Pons (tissue), 1 donor: ENCODE measurements at regions not wholly inside any gene's neighbourhood (a gene's known extent, or its start where the extent isn't known, plus 50 kb on each side); places are given as distances from the start of the nearest gene placed in this dataset.
A peak's percentile ranks its signal among the peaks of the same experiment; 100 is the strongest.
"Not testable (repeated sequence)": the region's sequence is repeated elsewhere in the genome, so short reads cannot be mapped to it uniquely, and the experiment has no call there.

Source experiments
- DNase-seq: peaks from one replicate; pipeline ENCODE4 v3.0.0-alpha.2; 2016; ENCODE audit warnings: low spot score

- DNase-seq: not testable (repeated sequence)
Measured at GRCh38 chr2:234693681-234694190, 196.9 kb upstream of the ARL4C start.

GRCh38 chr2:234693191-234693590 is 196.3 kb upstream of the ARL4C start:
- DNase-seq: not testable (repeated sequence)

DNA sequence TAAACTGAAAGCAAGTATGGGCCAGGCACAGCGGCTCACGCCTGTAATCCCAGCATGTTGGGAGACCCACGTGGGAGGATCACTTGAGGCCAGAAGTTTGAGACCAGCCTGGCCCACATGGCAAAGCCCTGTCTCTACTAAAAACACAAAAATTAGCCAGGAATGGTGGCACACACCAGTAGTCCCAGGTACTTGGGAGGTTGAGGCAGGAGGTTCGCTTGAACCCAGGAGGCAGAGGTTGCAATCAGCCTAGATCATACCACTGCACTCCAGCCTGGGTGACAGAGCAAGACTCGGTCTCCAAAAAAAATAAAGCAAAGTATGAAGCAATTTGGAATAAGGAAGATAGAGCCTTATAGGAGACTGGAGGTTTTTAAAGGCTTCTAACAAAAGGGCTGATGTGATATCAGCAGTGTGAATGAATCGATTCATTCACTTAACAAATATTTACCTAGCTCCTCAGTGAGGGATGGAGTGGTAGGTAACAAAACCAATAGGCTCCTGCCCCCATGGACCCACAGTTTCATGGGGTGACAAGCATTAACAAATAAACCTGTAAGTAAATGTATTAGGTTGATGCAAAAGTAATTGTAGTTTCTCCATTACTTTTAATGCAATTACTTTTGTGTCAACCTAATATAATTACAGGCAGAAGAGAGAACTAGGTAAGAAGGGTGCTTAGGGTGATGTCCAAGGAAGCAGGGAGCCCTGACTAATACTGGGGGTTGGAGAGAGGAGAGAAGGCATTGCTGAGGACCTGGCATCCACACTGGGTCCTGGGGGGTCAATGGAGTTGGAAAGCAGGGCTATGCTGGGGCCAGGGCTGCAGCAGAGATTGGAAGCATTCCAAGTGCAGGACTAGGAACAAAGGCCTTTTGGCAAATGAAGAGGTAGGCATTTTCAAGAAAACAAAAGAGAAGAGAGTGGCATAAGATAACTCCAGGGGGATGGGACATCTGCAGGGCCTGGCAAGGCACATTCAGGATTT is 195.4 kb upstream of the ARL4C start:
- DNase-seq: no peak

DNA sequence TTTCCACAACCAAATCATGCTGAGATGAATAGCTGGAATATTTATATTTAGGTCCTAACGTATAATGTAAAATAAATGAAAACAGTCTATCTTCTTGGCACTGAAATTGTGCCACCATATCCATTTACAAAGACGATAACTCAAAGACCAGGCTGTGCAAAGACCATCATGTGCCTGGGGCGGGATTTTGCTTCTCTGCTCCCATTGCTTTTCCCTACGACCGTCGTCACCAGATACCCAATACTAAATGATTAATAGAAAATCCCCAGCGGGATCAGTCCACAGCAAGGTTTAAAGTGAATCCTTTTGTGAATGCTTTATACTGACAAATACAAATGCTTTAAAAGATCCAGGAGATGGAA is 194.3 kb upstream of the ARL4C start:
- no peak for DNase-seq

GRCh38 chr2:234690569-234691213 is 193.8 kb upstream of the ARL4C start:
- no peak for DNase-seq

GRCh38 chr2:234689911-234690379 is 193.1 kb upstream of the ARL4C start:
- DNase-seq: no peak

DNA sequence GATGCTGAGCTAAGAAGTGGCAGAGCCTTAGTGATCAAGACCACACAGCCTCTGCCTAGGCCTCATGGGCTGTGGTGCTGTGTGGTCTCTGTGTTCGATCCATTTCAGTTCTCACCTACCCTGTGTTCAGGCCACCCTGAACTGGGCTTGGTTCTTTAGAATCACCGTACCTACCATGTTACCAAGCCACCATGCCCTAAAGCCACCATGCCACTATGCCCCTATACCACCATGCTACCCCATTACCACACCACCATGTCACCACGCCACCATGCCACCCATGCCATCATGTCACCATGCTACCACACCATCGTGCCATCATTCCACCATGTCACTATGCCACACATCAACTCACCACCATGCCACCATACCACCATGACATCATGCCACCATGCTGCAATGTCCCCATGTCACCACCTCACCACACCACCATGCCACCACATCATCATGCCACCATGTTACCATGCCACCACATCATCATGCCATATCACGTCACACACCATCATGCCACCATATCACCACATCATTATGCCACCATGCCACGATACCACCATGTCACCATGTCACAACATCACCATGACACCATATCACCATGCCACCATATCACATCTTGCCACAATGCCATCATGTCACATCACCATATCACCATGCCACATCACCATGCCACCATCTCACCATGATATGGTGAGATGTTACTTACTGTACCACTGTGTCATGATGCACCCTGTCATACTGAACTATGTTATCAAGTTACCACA is 191.0 kb upstream of the ARL4C start:
- no peak for DNase-seq

DNA sequence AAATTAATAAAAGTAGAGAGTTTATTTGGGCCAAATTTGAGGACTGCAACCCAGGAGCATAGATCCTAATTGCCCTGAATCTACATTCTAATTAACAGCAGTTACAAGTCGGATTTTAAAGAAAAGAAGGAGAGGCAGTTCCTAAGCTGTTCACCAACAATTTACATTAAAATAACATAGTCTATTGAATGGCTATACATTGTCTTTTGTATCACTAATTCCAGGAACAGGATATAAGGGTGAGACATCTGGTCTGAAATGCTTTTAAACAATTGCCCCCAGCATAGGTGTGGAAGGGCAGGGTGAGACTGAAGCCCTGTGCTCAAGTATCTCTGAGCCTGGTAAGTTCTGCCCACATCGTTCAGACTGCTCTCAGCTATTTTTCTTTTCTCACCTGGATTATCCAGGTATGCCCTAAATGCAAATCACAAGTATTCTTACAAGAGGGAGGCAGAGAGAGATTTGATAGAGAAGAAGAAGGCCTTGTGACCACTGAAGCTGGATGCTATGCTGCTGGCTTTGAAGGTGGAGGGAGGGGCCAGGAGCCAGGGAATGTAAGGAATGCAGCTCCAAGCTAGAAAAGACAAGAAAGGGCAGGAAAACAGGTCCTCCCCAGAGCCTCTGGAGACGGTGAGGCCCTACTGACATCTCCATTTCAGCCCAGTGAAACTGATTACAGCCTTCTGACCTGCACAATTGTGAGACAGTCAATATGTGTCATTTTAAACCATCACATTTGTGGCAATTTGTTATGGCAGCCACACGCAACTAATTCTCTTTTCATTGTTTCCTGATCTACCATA is 189.4 kb upstream of the ARL4C start:
- DNase-seq: no peak

DNA sequence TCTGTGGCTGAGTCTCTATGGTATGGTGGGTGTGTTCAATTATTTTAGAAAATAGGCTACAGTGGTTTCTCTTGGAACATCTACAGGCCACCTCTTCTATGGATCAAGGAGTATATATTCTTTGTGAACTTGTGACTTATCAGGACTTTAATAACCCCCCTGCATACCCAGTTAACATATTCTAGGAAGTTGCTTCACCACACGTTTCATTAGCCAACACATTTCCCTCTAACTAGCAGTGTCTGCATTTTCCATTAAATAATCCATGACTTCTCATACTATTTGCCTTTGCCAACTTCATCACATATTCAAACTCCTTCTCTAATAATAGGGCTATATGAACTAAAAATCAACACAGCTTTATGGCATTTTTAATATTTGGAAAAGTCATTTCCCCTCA is 187.6 kb upstream of the ARL4C start:
- no peak for DNase-seq

DNA sequence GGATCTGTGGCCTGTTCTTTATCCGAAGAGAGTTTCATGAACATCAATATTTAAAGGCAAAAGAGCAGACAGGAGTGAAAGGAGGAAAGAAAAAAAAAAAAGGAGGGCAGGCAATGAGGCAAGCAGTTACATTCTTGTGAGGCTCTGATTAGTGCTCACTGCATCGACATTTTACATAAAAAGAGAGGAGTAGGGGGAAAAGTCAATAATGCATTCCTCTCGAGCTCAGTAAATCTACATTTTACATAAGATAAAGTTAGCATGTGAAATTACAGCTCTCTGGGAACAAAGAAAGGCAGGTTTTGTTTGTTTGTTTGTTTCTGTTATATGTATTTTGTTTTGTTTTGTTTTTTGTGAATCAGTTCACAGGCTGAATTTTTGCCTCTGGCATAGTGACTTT is 187.1 kb upstream of the ARL4C start:
- no peak for DNase-seq

DNA sequence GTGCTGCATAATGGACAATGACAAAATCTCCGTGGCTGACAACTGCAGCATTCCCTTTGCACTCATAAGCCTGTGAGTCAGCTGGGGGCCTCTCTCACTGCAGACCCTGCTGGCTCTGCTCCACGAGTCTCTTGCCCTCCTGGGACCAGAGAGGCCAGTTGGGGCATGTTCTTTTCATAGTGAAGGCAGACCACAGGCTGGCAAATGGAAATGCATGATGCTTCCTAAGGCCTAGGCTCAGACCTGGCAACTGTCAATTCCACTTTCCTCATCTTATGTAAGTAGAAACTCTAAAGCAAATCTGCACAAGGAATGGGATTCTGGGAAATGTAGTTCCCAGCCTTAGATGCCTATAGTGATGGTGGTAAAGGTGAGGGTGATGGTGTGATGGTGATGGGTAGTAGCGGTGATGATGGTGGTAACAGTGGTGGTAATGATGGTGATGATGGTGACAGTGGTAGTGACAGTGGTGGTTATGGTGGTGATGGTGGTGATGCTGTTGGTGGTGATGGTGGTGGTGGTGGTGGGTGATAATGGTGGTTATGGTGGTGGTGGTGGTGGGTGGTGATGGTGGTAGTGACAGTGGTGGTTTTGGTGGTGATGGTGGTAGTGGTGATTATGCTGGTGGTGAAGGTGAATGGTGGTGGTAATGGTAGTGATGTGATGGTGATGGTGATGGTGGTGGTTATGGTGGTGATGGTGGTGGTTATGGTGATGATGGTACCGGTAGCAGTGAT is 185.8 kb upstream of the ARL4C start:
- no peak for DNase-seq

- DNase-seq: no peak
Measured at GRCh38 chr2:234680688-234681619, 184.1 kb upstream of the ARL4C start.

DNA sequence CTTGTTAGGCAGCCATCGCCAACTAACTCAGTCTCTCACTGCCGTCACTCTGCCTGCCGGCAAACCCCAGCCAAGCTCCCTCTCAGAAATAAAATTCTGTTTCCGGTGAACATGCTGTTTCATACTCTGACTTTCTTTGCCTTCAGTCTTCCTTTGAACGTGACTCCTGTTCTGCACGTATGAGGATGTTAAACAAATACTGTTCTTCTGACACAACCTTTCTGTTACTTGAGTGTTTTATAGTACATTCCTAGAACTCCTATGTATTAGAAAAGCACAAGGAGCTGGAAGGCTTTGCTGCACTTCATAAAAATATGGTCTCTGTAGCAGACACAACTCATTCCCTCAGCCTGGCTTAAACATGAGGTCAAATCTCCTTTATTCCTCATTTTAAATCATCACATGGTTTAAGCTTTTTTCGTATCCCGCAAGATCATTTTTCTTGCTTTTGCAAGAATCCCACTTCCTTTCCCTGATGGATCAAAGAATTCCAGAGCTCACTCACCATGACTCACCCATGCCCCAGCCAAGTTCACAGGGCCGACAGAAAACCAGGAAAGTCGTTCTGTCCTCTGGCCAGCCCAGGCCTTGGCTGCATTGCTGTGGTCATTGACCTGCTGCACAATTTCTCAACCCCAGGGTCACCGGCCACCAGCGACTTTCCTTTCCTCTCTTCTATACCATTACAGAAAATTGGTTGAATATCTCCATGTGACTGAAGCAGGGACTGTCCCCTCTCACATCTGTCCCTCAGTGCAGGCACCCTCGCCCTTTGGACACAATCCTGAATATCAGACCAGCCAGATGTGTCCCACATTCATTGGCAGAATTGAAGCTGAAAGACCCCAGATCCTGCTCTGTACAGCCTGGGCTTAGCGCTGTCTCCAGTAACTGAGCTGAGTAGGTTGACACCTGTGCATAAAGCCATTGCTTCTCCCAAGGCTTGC is 183.1 kb upstream of the ARL4C start:
- no peak for DNase-seq

- DNase-seq: no peak
Measured at GRCh38 chr2:234679301-234679740, 182.4 kb upstream of the ARL4C start.

- no peak for DNase-seq
Measured at GRCh38 chr2:234678711-234679110, 181.8 kb upstream of the ARL4C start.

GRCh38 chr2:234677758-234678538 is 181.1 kb upstream of the ARL4C start:
- no peak for DNase-seq

DNA sequence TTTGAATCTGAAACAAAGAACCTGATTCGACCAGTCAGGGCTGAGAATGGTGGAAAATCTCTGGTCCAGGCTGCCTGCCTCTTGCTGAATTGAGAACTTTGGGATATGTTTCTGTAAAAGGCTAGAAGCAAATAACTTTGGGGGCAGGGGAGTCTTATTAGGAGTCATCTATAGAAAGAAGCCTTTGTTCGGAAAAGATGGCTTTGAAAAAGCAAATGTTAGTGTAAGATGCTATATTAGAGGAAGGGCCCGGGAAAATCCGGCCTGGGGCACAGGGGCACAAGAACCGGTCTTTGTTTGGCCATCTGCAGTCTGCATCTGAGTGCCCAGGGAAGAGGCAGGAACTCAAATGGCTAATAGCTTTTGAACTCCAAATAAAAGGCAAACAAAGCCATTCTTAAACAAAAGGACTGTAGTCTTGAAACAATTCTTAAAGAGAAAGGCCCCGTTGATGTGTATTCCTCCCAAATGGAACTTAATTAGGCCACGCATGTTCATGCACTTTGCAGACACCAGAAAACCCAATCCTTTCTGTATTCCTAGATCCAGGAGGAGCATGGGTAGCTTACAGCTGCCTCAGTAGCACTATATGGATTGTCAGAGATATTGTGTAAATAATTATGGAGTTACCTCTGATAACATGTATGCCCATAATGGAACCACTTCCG is 180.0 kb upstream of the ARL4C start:
- DNase-seq: peak; percentile 64
